K562 (cell line): ENCODE measurements at regions not wholly inside any gene's neighbourhood (a gene's known extent, or its start where the extent isn't known, plus 50 kb on each side); places are given as distances from the start of the nearest gene placed in this dataset.

Source experiments
- ATAC-seq: fragments of 200-7000 bp; cut with Tn5 transposase; 3 replicates; pipeline ENCODE4 v1.9.1; 2020; ENCODE audit warnings: moderate library complexity
- BruUV-seq: library from RNA; stranded (reverse); fragments of 400-500 nt; replicated peaks from 2 replicates; lab custom pipeline; 2021; lab: Mats Ljungman, UMichigan
- CTCF ChIA-PET: fragments of 300-600 bp; formaldehyde crosslinking; extraction: SDS; loops from one replicate; lab custom pipeline; 2021; ENCODE audit warnings: low intra/inter-chr PET ratio; lab: Yijun Ruan, JAX
- POLR2A ChIA-PET: fragments of 300-600, 350-650 bp; sonication (Branson Sonifier 250); formaldehyde crosslinking; extraction: SDS; loops from one replicate; lab custom pipeline; 2021; ENCODE audit warnings: antibody characterized with exemption, inconsistent platforms; lab: Yijun Ruan, JAX
- DNase-seq, 4 experiments: peaks; one replicate each; pipeline versions ENCODE4 v3.0.0 to v3.0.0-alpha.2; 2011 to 2018; ENCODE audit warnings: low spot score in 3 of 4, mixed read lengths in 3 of 4; ENCODE audit errors: extremely low read depth in 1 of 4
- FAIRE-seq: peaks from 2 replicates; lab custom pipeline; 2011; peaks lifted over from hg19 to GRCh38; lab: Jason Lieb, UNC
- H2AFZ ChIP-seq: 2 replicates; pipeline ENCODE4 v1.6.0; 2011; ENCODE audit warnings: low read depth, low read length, control low read depth, inconsistent platforms
- H3K27ac ChIP-seq: fragments of 200-600 bp; 3 replicates; pipeline ENCODE4 v1.8.0; 2011; ENCODE audit warnings: low read depth, mild to moderate bottlenecking, control low read depth, inconsistent platforms, low read length, moderate library complexity, mixed read lengths; ENCODE audit errors: extremely low read depth
- H3K27me3 ChIP-seq, 2 experiments: fragments of 300-600 bp in 1 of 2; 2 replicates in 1 of 2; 3 replicates in 1 of 2; pipeline versions ENCODE4 v1.6.0 to v1.8.0; 2011; ENCODE audit warnings: inconsistent platforms in 2 of 2, low read length in 2 of 2, mild to moderate bottlenecking in 1 of 2, mixed read lengths in 1 of 2, moderate library complexity in 1 of 2; ENCODE audit not compliant: control insufficient read depth in 2 of 2, insufficient read depth in 2 of 2
- H3K36me3 ChIP-seq: fragments of 300-600 bp; 3 replicates; pipeline ENCODE4 v1.8.0; 2011; ENCODE audit warnings: mild to moderate bottlenecking, low read length, inconsistent platforms; ENCODE audit not compliant: control insufficient read depth, insufficient read depth
- H3K4me1 ChIP-seq, 2 experiments: fragments of 200-600 bp in 1 of 2; replicated peaks in 1 of 2; 2 replicates in 1 of 2; 3 replicates in 1 of 2; pipeline versions ENCODE4 v1.5.1 to v1.8.0; 2011; ENCODE audit warnings: inconsistent platforms in 2 of 2, low read length in 2 of 2, mild to moderate bottlenecking in 1 of 2, mixed read lengths in 1 of 2, moderate library complexity in 1 of 2; ENCODE audit not compliant: control insufficient read depth in 2 of 2, insufficient read depth in 2 of 2
- H3K4me2 ChIP-seq: 2 replicates; pipeline ENCODE4 v1.6.1; 2011; ENCODE audit warnings: low read length, control low read depth, inconsistent platforms, mixed read lengths; ENCODE audit not compliant: insufficient read depth
- H3K4me3 ChIP-seq: fragments of 200-600 bp; sonication (generic), shearing (Covaris generic); 2 replicates; pipeline ENCODE4 v1.5.1; 2016; ENCODE audit warnings: control low read depth, inconsistent platforms
- H3K79me2 ChIP-seq: fragments of 200-600 bp; 3 replicates; pipeline ENCODE4 v1.8.0; 2011; ENCODE audit warnings: low read length, inconsistent platforms; ENCODE audit not compliant: control insufficient read depth, insufficient read depth
- H3K9ac ChIP-seq, 2 experiments: 2 replicates each; pipeline versions ENCODE4 v1.6.0 to v1.6.1; 2011; ENCODE audit warnings: low read depth in 2 of 2, low read length in 2 of 2, control low read depth in 1 of 2, inconsistent platforms in 1 of 2, mild to moderate bottlenecking in 1 of 2, mixed read lengths in 1 of 2; ENCODE audit not compliant: insufficient read depth in 1 of 2
- H3K9me1 ChIP-seq: one replicate; pipeline ENCODE4 v1.6.0; 2011; ENCODE audit warnings: inconsistent platforms, mild to moderate bottlenecking, low read length, moderate library complexity; ENCODE audit not compliant: control insufficient read depth, insufficient read depth
- H3K9me3 ChIP-seq: replicated peaks from 2 replicates; pipeline ENCODE4 v1.5.1; 2011; ENCODE audit warnings: low read depth, low read length, inconsistent platforms; ENCODE audit not compliant: control insufficient read depth, insufficient read depth
- H4K20me1 ChIP-seq: replicated peaks from 2 replicates; pipeline ENCODE4 v1.6.1; 2011; ENCODE audit warnings: low read length, inconsistent platforms, mixed read lengths; ENCODE audit not compliant: control insufficient read depth, insufficient read depth
- DDX20 ChIP-seq: fragments of 450-650 bp; IDR thresholded peaks from 2 replicates; pipeline ENCODE4 v1.6.1; 2016; ENCODE audit warnings: missing genetic modification characterization, low read depth, mild to moderate bottlenecking, missing compliant biosample characterization, moderate library complexity
- DMBX1 ChIP-seq: fragments of 250-450 bp; sonication (Bioruptor Pico); IDR thresholded peaks from 2 replicates; pipeline ENCODE4 v1.8.0; 2022; ENCODE audit warnings: inconsistent platforms, mild to moderate bottlenecking, moderate library complexity, borderline replicate concordance
- E2F4 ChIP-seq: sonication (generic); formaldehyde crosslinking; IDR thresholded peaks from 2 replicates; pipeline ENCODE4 v1.8.0; 2022; ENCODE audit warnings: mild to moderate bottlenecking, low read depth, missing genetic modification reagents
- E4F1 ChIP-seq: fragments of 250-450 bp; sonication (Bioruptor Pico); IDR thresholded peaks from 2 replicates; pipeline ENCODE4 v1.5.0; 2021; ENCODE audit warnings: mild to moderate bottlenecking, borderline replicate concordance
- FOXM1 ChIP-seq, 2 experiments: fragments of 450-650 bp in 1 of 2; sonication (generic) in 1 of 2; formaldehyde crosslinking in 1 of 2; IDR thresholded peaks; 2 replicates each; pipeline versions ENCODE4 v1.6.1 to v1.9.0; 2017 to 2022; ENCODE audit warnings: low read depth in 2 of 2, mild to moderate bottlenecking in 2 of 2, missing genetic modification reagents in 1 of 2, moderate library complexity in 1 of 2
- HDAC8 ChIP-seq: fragments of 450-650 bp; IDR thresholded peaks from 2 replicates; pipeline ENCODE4 v1.6.1; 2016; ENCODE audit warnings: mild to moderate bottlenecking, missing genetic modification characterization, moderate library complexity, missing compliant biosample characterization
- MAFF ChIP-seq: IDR thresholded peaks from 2 replicates; pipeline ENCODE4 v1.6.1; 2012; ENCODE audit warnings: low read length, improper control_type of control experiment
- MAFK ChIP-seq: IDR thresholded peaks from 2 replicates; pipeline ENCODE4 v1.6.1; 2011; ENCODE audit warnings: low read length, improper control_type of control experiment
- NFIC ChIP-seq: fragments of 450-650 bp; IDR thresholded peaks from 2 replicates; pipeline ENCODE4 v1.6.1; 2017; ENCODE audit warnings: mild to moderate bottlenecking, inconsistent platforms
- PATZ1 ChIP-seq: fragments of 250-450 bp; sonication (Bioruptor Pico); IDR thresholded peaks from 2 replicates; pipeline ENCODE4 v1.5.0; 2020; ENCODE audit warnings: mild to moderate bottlenecking, borderline replicate concordance
- PYGO2 ChIP-seq: fragments of 450-650 bp; IDR thresholded peaks from 2 replicates; pipeline ENCODE4 v1.6.1; 2016; ENCODE audit warnings: mild to moderate bottlenecking, missing genetic modification characterization, moderate library complexity, missing compliant biosample characterization
- SOX6 ChIP-seq: fragments of 450-650 bp; IDR thresholded peaks from 2 replicates; pipeline ENCODE4 v1.6.1; 2014; ENCODE audit warnings: mild to moderate bottlenecking
- ZBTB2 ChIP-seq: fragments of 450-650 bp; IDR thresholded peaks from 2 replicates; pipeline ENCODE4 v1.6.1; 2016; ENCODE audit warnings: antibody characterized with exemption
- ZFPM2 ChIP-seq: fragments of 250-450 bp; sonication (Bioruptor Pico); IDR thresholded peaks from 2 replicates; pipeline ENCODE4 v1.5.1; 2022; ENCODE audit warnings: mild to moderate bottlenecking
- WGBS: fragments of 100-300 bp; shearing (Covaris generic); methylation state at CpG from one replicate; pipeline ENCODE4 v1.1.6; 2016; ENCODE audit warnings: low coverage, mixed read lengths; ENCODE audit not compliant: insufficient coverage; ENCODE audit errors: missing lambda C conversion rate; 5-methylcytosine and 5-hydroxymethylcytosine counted together
- in situ Hi-C: fragments of 300-500 bp; cut with MboI; formaldehyde crosslinking; loops from 4 replicates; pipeline ENCODE4 v1.15.0; 2018; ENCODE audit warnings: inconsistent platforms, mixed read lengths
- intact Hi-C: fragments of 100-400 bp; cut with micrococcal nuclease; formaldehyde crosslinking; loops from 2 replicates; pipeline ENCODE4 v1.14.2; 2022

DNA sequence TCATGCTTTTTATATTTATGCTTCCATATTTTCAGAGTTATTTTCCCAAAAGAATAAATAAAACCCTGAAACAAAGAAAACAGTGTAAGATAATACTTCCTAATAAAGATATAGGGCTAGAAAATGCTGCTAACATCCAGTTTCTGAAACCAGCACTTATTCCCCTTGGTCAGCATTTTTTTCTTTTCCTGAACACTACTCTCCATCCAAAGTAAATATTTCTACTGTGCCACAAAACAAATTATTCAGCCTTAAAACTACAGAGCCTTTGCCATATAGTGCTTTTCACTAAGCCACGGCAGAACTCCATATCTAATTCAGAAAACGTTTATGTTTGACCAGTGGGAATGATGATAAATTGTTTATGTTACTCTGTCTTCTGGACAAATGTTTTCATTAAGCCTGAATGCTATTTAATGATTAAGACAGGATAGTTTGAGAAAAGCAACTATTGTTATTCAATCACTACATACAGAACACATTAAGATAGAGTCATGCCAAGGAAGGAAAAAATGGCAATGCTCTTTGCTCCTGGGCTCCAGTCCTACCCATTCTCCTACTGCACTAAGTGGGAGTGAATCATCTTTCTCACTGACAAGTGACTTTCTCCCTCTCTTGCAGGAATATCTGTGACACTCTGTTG lies 723.9 kb downstream of the FAT4 start:
- Histone ChIP-seq H4K20me1 (no peaks in the 10 kb centered on the region), H3K27ac (no peak overlapping the region), H3K27me3 (no peaks in the 10 kb centered on the region), H3K9ac (no peak overlapping the region), H3K4me3 (no peak overlapping the region), H3K9me3 (no peaks in the 10 kb centered on the region), H2AFZ (no peak overlapping the region), H3K79me2 (no peaks in the 10 kb centered on the region), H3K4me1 (no peaks in the 10 kb centered on the region), H3K4me2 (no peak overlapping the region), H3K36me3 (no peaks in the 10 kb centered on the region), H3K9me1 (no peaks in the 10 kb centered on the region)
- 8% methylated on average over 2 of the region's 2 CpGs for WGBS
- FAIRE-seq = no peak
- BruUV-seq = no TSS peak
- CTCF ChIA-PET = no interaction called here
- ATAC-seq = no peak
- in situ Hi-C loops = no loop called here
- POLR2A ChIA-PET = no interaction called here
- intact Hi-C loops = no loop called here
- no peak for DNase-seq
- TF ChIP-seq MAFF (peak; percentile 57), E4F1 (CRISPR knock-in tag) (no peak), HDAC8 (tag) (no peak), SOX6 (no peak), DMBX1 (CRISPR knock-in tag) (no peak), MAFK (peak; percentile 68; the same call in 1 of the 2 replicates), FOXM1 (IDR thresholded peaks at IDR 0.05; ENCODE audit: low read depth) (no peak), FOXM1 (CRISPR knock-in tag; IDR thresholded peaks at IDR 0.05; ENCODE audit: low read depth) (no peak), DDX20 (tag) (no peak), PYGO2 (no peak), NFIC (no peak), E2F4 (no peak), ZFPM2 (CRISPR knock-in tag) (no peak), ZBTB2 (no peak), PATZ1 (CRISPR knock-in tag) (no peak)
